C4-2B (cell line): ENCODE measurements at regions not wholly inside any gene's neighbourhood (a gene's known extent, or its start where the extent isn't known, plus 50 kb on each side); places are given as distances from the start of the nearest gene placed in this dataset.

Source experiments
- ZFX ChIP-seq: fragments of 450-650 bp; IDR thresholded peaks from 2 replicates; pipeline ENCODE4 v1.6.1; 2017
- TF ChIP-seq, protein P1 (sequence below): fragments of 450-650 bp; conservative IDR thresholded peaks from 2 replicates; pipeline ENCODE4 v1.5.1; 2017; ENCODE audit warnings: mild to moderate bottlenecking

DNA sequence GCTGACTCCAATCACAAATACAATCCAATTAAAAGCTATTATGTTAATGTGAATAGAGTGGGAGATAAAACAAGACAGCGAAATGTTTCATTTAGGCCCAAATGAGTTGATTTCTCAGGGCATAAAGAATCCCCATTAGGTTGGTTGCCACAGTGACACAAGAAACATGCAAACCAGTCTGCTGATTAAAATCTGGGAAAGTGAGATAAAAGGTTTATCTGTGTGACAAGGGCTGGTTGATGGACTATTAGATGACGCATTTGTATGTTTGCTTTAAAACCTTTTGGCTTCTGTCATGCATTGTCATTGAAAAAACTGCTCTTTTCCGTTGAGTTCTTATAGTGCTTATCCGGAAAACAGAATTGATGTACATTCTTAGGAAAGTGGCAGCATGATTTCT, 658.2 kb downstream of the GATA3 start:
- TF ChIP-seq ZFX = no peak
- TF ChIP-seq, protein P1, sequence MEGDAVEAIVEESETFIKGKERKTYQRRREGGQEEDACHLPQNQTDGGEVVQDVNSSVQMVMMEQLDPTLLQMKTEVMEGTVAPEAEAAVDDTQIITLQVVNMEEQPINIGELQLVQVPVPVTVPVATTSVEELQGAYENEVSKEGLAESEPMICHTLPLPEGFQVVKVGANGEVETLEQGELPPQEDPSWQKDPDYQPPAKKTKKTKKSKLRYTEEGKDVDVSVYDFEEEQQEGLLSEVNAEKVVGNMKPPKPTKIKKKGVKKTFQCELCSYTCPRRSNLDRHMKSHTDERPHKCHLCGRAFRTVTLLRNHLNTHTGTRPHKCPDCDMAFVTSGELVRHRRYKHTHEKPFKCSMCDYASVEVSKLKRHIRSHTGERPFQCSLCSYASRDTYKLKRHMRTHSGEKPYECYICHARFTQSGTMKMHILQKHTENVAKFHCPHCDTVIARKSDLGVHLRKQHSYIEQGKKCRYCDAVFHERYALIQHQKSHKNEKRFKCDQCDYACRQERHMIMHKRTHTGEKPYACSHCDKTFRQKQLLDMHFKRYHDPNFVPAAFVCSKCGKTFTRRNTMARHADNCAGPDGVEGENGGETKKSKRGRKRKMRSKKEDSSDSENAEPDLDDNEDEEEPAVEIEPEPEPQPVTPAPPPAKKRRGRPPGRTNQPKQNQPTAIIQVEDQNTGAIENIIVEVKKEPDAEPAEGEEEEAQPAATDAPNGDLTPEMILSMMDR = no peak
